HepG2 (cell line): ENCODE measurements at regions not wholly inside any gene's neighbourhood (a gene's known extent, or its start where the extent isn't known, plus 50 kb on each side); places are given as distances from the start of the nearest gene placed in this dataset.

Source experiments
- ATF2 ChIP-seq: sonication (generic); formaldehyde crosslinking; IDR thresholded peaks from 2 replicates; pipeline ENCODE4 v1.4.0; 2020; ENCODE audit warnings: missing genetic modification reagents
- CTCF ChIP-seq: sonication (generic); formaldehyde crosslinking; IDR thresholded peaks from 2 replicates; pipeline ENCODE4 v1.5.0; 2020; ENCODE audit warnings: mild to moderate bottlenecking, missing genetic modification reagents, moderate library complexity
- DMTF1 ChIP-seq: sonication (generic); formaldehyde crosslinking; IDR thresholded peaks from 2 replicates; pipeline ENCODE4 v1.4.0; 2020; ENCODE audit warnings: mild to moderate bottlenecking, missing genetic modification reagents
- FLYWCH1 ChIP-seq: sonication (generic); formaldehyde crosslinking; IDR thresholded peaks from 2 replicates; pipeline ENCODE4 v1.8.1; 2023; ENCODE audit warnings: mild to moderate bottlenecking, missing genetic modification reagents
- ZNF280D ChIP-seq: sonication (generic); formaldehyde crosslinking; IDR thresholded peaks from 2 replicates; pipeline ENCODE4 v1.5.1; 2020; ENCODE audit warnings: mild to moderate bottlenecking, missing genetic modification reagents

- TF ChIP-seq DMTF1 (CRISPR knock-in tag), result no peak
- TF ChIP-seq ZNF280D (CRISPR knock-in tag), result no peak
- no peak for TF ChIP-seq ATF2 (CRISPR knock-in tag)
- TF ChIP-seq CTCF (CRISPR knock-in tag), result no peak
- no peak for TF ChIP-seq FLYWCH1 (CRISPR knock-in tag)
Measured at GRCh38 chr5:159811712-159812111, 104.6 kb upstream of the ADRA1B start.
